ENCODE measurements at regions not wholly inside any gene's neighbourhood (a gene's known extent, or its start where the extent isn't known, plus 50 kb on each side); places are given as distances from the start of the nearest gene placed in this dataset.

GRCh38 chr3:64450396-64450956, 225.2 kb upstream of the PRICKLE2 start:
- Histone ChIP-seq H3K4me3 (replicated peaks in 1 of 2; ENCODE audit: low read depth in 1 of 2, low read length in 2 of 2) (no peak overlapping the region), H3K4me2 (ENCODE audit: low read length) (no peak overlapping the region), H3K79me2 (ENCODE audit: insufficient read depth, low read length) (no peaks in the 10 kb centered on the region), H3K9me3 (ENCODE audit: control insufficient read depth in 1 of 2, insufficient read depth in 1 of 2, low read depth in 1 of 2, low read length in 2 of 2) (no peaks in the 10 kb centered on the region), H3K9me2 (ENCODE audit: insufficient read depth) (no peaks in the 10 kb centered on the region), H3K27me3 (ENCODE audit: insufficient read depth, low read length) (peaks cover 59% of the 10 kb centered on the region), H4K20me1 (ENCODE audit: insufficient read depth) (no peaks in the 10 kb centered on the region), H2AFZ (ENCODE audit: low read depth, low read length, poor library complexity, severe bottlenecking) (no peak overlapping the region), H3K27ac (ENCODE audit: low read depth, low read length) (no peak overlapping the region), H3K36me3 (ENCODE audit: control insufficient read depth in 1 of 2, insufficient read depth in 2 of 2, low read length in 2 of 2) (no peaks in the 10 kb centered on the region), H3K9ac (ENCODE audit: low read length) (no peak overlapping the region), H3K4me1 (ENCODE audit: control insufficient read depth in 1 of 2, insufficient read depth in 2 of 2, low read length in 2 of 2) (peaks cover 0 to 2% of the 10 kb centered on the region in 2 experiments; a peak in 2 of 4 replicates)
- ChIA-PET RAD21 (ENCODE audit: low non-redundant PET in 1 of 2, low total read pairs in 2 of 2, uncharacterized antibody in 2 of 2, unreplicated experiment in 2 of 2) (interaction anchor here in 1 of 2 experiments (0.6 kb wide), 1 partner anchor 34 kb away, joined by 4 read pairs; no protein-coding TSS in a partner anchor), CTCF (no interaction called here), POLR2A (no interaction called here)
- BruUV-seq (replicated peaks), result no TSS peak
- no peak for TF ChIP-seq ZFX (IDR thresholded peaks at IDR 0.05)
- TF ChIP-seq EZH2phosphoT487 (IDR thresholded peaks at IDR 0.05; ENCODE audit: borderline replicate concordance), result no peak
- no peak for TF ChIP-seq FOSL1 (IDR thresholded peaks at IDR 0.05; ENCODE audit: low read depth)
- DNase-seq (ENCODE audit: low read depth, low spot score) (no peak), ATAC-seq (no peak)
- intact Hi-C loops (cut with micrococcal nuclease), result no loop called here

- ChIA-PET RAD21 (ENCODE audit: low non-redundant PET in 1 of 2, low total read pairs in 2 of 2, uncharacterized antibody in 2 of 2, unreplicated experiment in 2 of 2) (no interaction called here), CTCF (no interaction called here), POLR2A (no interaction called here)
- H2AFZ ChIP-seq (ENCODE audit: low read depth, low read length, poor library complexity, severe bottlenecking), result no peak overlapping the region
- no peak overlapping the region for H3K4me3 ChIP-seq (replicated peaks in 1 of 2; ENCODE audit: low read depth in 1 of 2, low read length in 2 of 2)
- ATAC-seq (no peak), DNase-seq (ENCODE audit: low read depth, low spot score) (no peak)
- TF ChIP-seq EZH2phosphoT487 (IDR thresholded peaks at IDR 0.05; ENCODE audit: borderline replicate concordance), result no peak
- TF ChIP-seq FOSL1 (IDR thresholded peaks at IDR 0.05; ENCODE audit: low read depth), result no peak
- no peak for TF ChIP-seq MAX (IDR thresholded peaks at IDR 0.05)
- no peak for TF ChIP-seq EGR1 (IDR thresholded peaks at IDR 0.05; ENCODE audit: low read depth)
- no peak for TF ChIP-seq POLR2AphosphoS5 (IDR thresholded peaks at IDR 0.05; ENCODE audit: low read depth, low read length)
- no peak overlapping the region for H3K4me2 ChIP-seq (ENCODE audit: low read length)
- intact Hi-C loops (cut with micrococcal nuclease), result no loop called here
- H3K36me3 ChIP-seq (ENCODE audit: control insufficient read depth in 1 of 2, insufficient read depth in 2 of 2, low read length in 2 of 2), result no peaks in the 10 kb centered on the region
- no peaks in the 10 kb centered on the region for H3K79me2 ChIP-seq (ENCODE audit: insufficient read depth, low read length)
- peaks cover 0 to 4% of the 10 kb centered on the region in 2 experiments; a peak in 2 of 4 replicates for H3K4me1 ChIP-seq (ENCODE audit: control insufficient read depth in 1 of 2, insufficient read depth in 2 of 2, low read length in 2 of 2)
- H4K20me1 ChIP-seq (ENCODE audit: insufficient read depth), result no peaks in the 10 kb centered on the region
- no peaks in the 10 kb centered on the region for H3K9me2 ChIP-seq (ENCODE audit: insufficient read depth)
- peaks cover 68% of the 10 kb centered on the region for H3K27me3 ChIP-seq (ENCODE audit: insufficient read depth, low read length)
- no peak overlapping the region for H3K9ac ChIP-seq (ENCODE audit: low read length)
- no peak overlapping the region for H3K27ac ChIP-seq (ENCODE audit: low read depth, low read length)
- H3K9me3 ChIP-seq (ENCODE audit: control insufficient read depth in 1 of 2, insufficient read depth in 1 of 2, low read depth in 1 of 2, low read length in 2 of 2), result no peaks in the 10 kb centered on the region
- BruUV-seq (replicated peaks), result no TSS peak
Observed at GRCh38 chr3:64449026-64449425, 223.8 kb upstream of the PRICKLE2 start.
